ENCODE measurements at regions not wholly inside any gene's neighbourhood (a gene's known extent, or its start where the extent isn't known, plus 50 kb on each side); places are given as distances from the start of the nearest gene placed in this dataset.

GRCh38 chr5:162242416-162242815 is 174.8 kb downstream of the GABRG2 start:
- no peak overlapping the region for H3K4me2 ChIP-seq (ENCODE audit: insufficient read depth, insufficient read length, low read length)
- no peak for DNase-seq
- no peak overlapping the region for H3K18ac ChIP-seq (ENCODE audit: insufficient read length, low read depth, low read length)
- H3K14ac ChIP-seq (ENCODE audit: insufficient read depth, low read length), result no peak overlapping the region
- H3K79me2 ChIP-seq (ENCODE audit: insufficient read depth, low read length), result no peaks in the 10 kb centered on the region
- no peak overlapping the region for H3K23ac ChIP-seq (ENCODE audit: insufficient read length, low read depth, low read length)
- no peaks in the 10 kb centered on the region for H3K79me1 ChIP-seq (ENCODE audit: insufficient read depth, low read depth, low read length, poor library complexity, severe bottlenecking)
- H2BK12ac ChIP-seq (ENCODE audit: insufficient read length, low read depth, low read length), result no peak overlapping the region
- no peak overlapping the region for H2BK15ac ChIP-seq (ENCODE audit: low read depth, low read length)
- Mint-ChIP-seq H3K27ac (no peak overlapping the region), H3K27me3 (ENCODE audit: low read depth) (no peaks in the 10 kb centered on the region), H3K4me3 (no peak overlapping the region), H3K9me3 (peaks cover 4 to 7% of the 10 kb centered on the region in 2 experiments), H3K36me3 (ENCODE audit: insufficient read depth in 1 of 3, low read depth in 3 of 3) (peaks cover 0 to 4% (median 4%) of the 10 kb centered on the region in 3 experiments; a peak in 6 of 7 replicates), H3K4me1 (no peaks in the 10 kb centered on the region)
- no peaks in the 10 kb centered on the region for H3K9me3 ChIP-seq (ENCODE audit: control insufficient read depth, low read depth, low read length)
- H4K20me1 ChIP-seq (ENCODE audit: control insufficient read depth, insufficient read depth, insufficient read length), result no peaks in the 10 kb centered on the region
- no peak overlapping the region for H4K5ac ChIP-seq (ENCODE audit: insufficient read length, low read depth, low read length)
- H3K9ac ChIP-seq (ENCODE audit: extremely low read depth, insufficient read length, low read length), result no peak overlapping the region
- no peak overlapping the region for H3T11ph ChIP-seq (ENCODE audit: low read length)
- H3K56ac ChIP-seq (ENCODE audit: insufficient read length, low read depth, low read length), result no peak overlapping the region
- no peaks in the 10 kb centered on the region for H3K4me1 ChIP-seq (ENCODE audit: insufficient read depth, low read length)
- H2AK5ac ChIP-seq (ENCODE audit: insufficient read length, low read length), result no peak overlapping the region
- no peak for TF ChIP-seq CTCF (conservative IDR thresholded peaks at IDR 0.05)
- H3K27me3 ChIP-seq (ENCODE audit: insufficient read depth, low read length), result no peaks in the 10 kb centered on the region
- H4K8ac ChIP-seq (replicated peaks; ENCODE audit: insufficient read length, low read depth, low read length), result no peak overlapping the region
- H4K91ac ChIP-seq (ENCODE audit: insufficient read length, low read depth, low read length), result no peak overlapping the region
- H2BK120ac ChIP-seq (ENCODE audit: low read depth, low read length, poor library complexity, severe bottlenecking), result no peak overlapping the region
- H2BK20ac ChIP-seq (ENCODE audit: low read depth, low read length, poor library complexity, severe bottlenecking), result no peak overlapping the region
- no peak overlapping the region for H2BK5ac ChIP-seq (ENCODE audit: insufficient read length, low read length)
- H3K23me2 ChIP-seq (ENCODE audit: insufficient read length, low read depth, low read length, poor library complexity, severe bottlenecking), result no peaks in the 10 kb centered on the region
- no peak overlapping the region for H2AFZ ChIP-seq (ENCODE audit: low read length)
- H3K27ac ChIP-seq (ENCODE audit: insufficient read length, low read depth, low read length), result no peak overlapping the region
- H3K4ac ChIP-seq (ENCODE audit: low read depth, low read length), result no peak overlapping the region
